HepG2 (cell line): ENCODE measurements at regions not wholly inside any gene's neighbourhood (a gene's known extent, or its start where the extent isn't known, plus 50 kb on each side); places are given as distances from the start of the nearest gene placed in this dataset.

Source experiments
- ASH2L ChIP-seq: fragments of 300-600, 200-600 bp; sonication (generic); IDR thresholded peaks from 2 replicates; pipeline ENCODE4 v1.7.0; 2017; ENCODE audit warnings: low read depth, mild to moderate bottlenecking, moderate library complexity, mixed read lengths, low read length; ENCODE audit not compliant: insufficient read length
- ATM ChIP-seq: fragments of 450-650 bp; IDR thresholded peaks from 2 replicates; pipeline ENCODE4 v1.7.1; 2017; ENCODE audit warnings: mild to moderate bottlenecking, borderline replicate concordance
- BATF2 ChIP-seq: sonication (generic); formaldehyde crosslinking; IDR thresholded peaks from 2 replicates; pipeline ENCODE4 v1.8.0; 2022; ENCODE audit warnings: mild to moderate bottlenecking, missing genetic modification reagents, moderate library complexity
- CENPX ChIP-seq: sonication (generic); formaldehyde crosslinking; IDR thresholded peaks from 2 replicates; pipeline ENCODE4 v1.9.0; 2021; ENCODE audit warnings: mild to moderate bottlenecking, missing genetic modification reagents, moderate library complexity
- DNMT3B ChIP-seq: conservative IDR thresholded peaks from 2 replicates; pipeline ENCODE4 v1.6.1; 2016; ENCODE audit warnings: missing biosample characterization, control low read depth
- JARID2 ChIP-seq: sonication (generic); formaldehyde crosslinking; IDR thresholded peaks from 2 replicates; pipeline ENCODE4 v1.8.1; 2023; ENCODE audit warnings: missing genetic modification reagents, inconsistent platforms; ENCODE audit not compliant: insufficient replicate concordance
- KDM6A ChIP-seq: IDR thresholded peaks from 2 replicates; pipeline ENCODE4 v1.6.1; 2016; ENCODE audit warnings: low read depth
- MED13 ChIP-seq: sonication (generic); formaldehyde crosslinking; IDR thresholded peaks from 2 replicates; pipeline ENCODE4 v1.5.0; 2020; ENCODE audit warnings: missing genetic modification reagents
- MYPOP ChIP-seq: sonication (generic); formaldehyde crosslinking; IDR thresholded peaks from 2 replicates; pipeline ENCODE4 v1.8.1; 2023; ENCODE audit warnings: mild to moderate bottlenecking, moderate library complexity, missing genetic modification reagents
- NFE2L1 ChIP-seq: sonication (generic); formaldehyde crosslinking; IDR thresholded peaks from 2 replicates; pipeline ENCODE4 v1.4.0; 2020; ENCODE audit warnings: missing genetic modification reagents, mild to moderate bottlenecking, borderline replicate concordance
- PAWR ChIP-seq: sonication (generic); formaldehyde crosslinking; IDR thresholded peaks from 2 replicates; pipeline ENCODE4 v1.4.0; 2020; ENCODE audit warnings: missing genetic modification reagents, mild to moderate bottlenecking, borderline replicate concordance
- RXRA ChIP-seq: sonication (generic); formaldehyde crosslinking; IDR thresholded peaks from 2 replicates; pipeline ENCODE4 v1.5.1; 2020; ENCODE audit warnings: missing genetic modification reagents
- SKI ChIP-seq: fragments of 450-650 bp; IDR thresholded peaks from one replicate; pipeline ENCODE4 v1.6.1; 2018; ENCODE audit warnings: mild to moderate bottlenecking; ENCODE audit not compliant: partially characterized antibody
- TIGD3 ChIP-seq: sonication (generic); formaldehyde crosslinking; IDR thresholded peaks from 2 replicates; pipeline ENCODE4 v1.5.1; 2020; ENCODE audit warnings: mild to moderate bottlenecking, missing genetic modification reagents, borderline replicate concordance
- XRCC5 ChIP-seq: fragments of 200-400 bp; formaldehyde crosslinking; optimal IDR thresholded peaks from 2 replicates; pipeline ENCODE3; 2017; ENCODE audit warnings: mild to moderate bottlenecking, low read length
- ZBTB42 ChIP-seq: sonication (generic); formaldehyde crosslinking; IDR thresholded peaks from 2 replicates; pipeline ENCODE4 v1.5.0; 2020; ENCODE audit warnings: mild to moderate bottlenecking, missing genetic modification reagents
- ZKSCAN8 ChIP-seq: IDR thresholded peaks from 2 replicates; pipeline ENCODE4 v1.6.1; 2016; ENCODE audit warnings: borderline replicate concordance, missing genetic modification reagents, missing compliant biosample characterization
- ZNF160 ChIP-seq: sonication (generic); formaldehyde crosslinking; IDR thresholded peaks from 2 replicates; pipeline ENCODE4 v1.8.0; 2022; ENCODE audit warnings: mild to moderate bottlenecking, inconsistent platforms, missing genetic modification reagents
- ZNF484 ChIP-seq: sonication (generic); formaldehyde crosslinking; IDR thresholded peaks from 2 replicates; pipeline ENCODE4 v1.5.1; 2020; ENCODE audit warnings: mild to moderate bottlenecking, low read depth, missing genetic modification reagents, borderline replicate concordance
- TF ChIP-seq, protein P1 (sequence below): sonication (generic); formaldehyde crosslinking; IDR thresholded peaks from 2 replicates; pipeline ENCODE4 v1.5.0; 2020; ENCODE audit warnings: mild to moderate bottlenecking, missing genetic modification reagents, borderline replicate concordance
- TF ChIP-seq, protein P2 (sequence below): sonication (generic); formaldehyde crosslinking; IDR thresholded peaks from 2 replicates; pipeline ENCODE4 v1.8.0; 2022; ENCODE audit warnings: low read depth, missing genetic modification reagents
- TF ChIP-seq, protein P3 (sequence below): sonication (generic); formaldehyde crosslinking; IDR thresholded peaks from 2 replicates; pipeline ENCODE4 v1.5.0; 2020; ENCODE audit warnings: missing genetic modification reagents, mild to moderate bottlenecking, borderline replicate concordance

DNA sequence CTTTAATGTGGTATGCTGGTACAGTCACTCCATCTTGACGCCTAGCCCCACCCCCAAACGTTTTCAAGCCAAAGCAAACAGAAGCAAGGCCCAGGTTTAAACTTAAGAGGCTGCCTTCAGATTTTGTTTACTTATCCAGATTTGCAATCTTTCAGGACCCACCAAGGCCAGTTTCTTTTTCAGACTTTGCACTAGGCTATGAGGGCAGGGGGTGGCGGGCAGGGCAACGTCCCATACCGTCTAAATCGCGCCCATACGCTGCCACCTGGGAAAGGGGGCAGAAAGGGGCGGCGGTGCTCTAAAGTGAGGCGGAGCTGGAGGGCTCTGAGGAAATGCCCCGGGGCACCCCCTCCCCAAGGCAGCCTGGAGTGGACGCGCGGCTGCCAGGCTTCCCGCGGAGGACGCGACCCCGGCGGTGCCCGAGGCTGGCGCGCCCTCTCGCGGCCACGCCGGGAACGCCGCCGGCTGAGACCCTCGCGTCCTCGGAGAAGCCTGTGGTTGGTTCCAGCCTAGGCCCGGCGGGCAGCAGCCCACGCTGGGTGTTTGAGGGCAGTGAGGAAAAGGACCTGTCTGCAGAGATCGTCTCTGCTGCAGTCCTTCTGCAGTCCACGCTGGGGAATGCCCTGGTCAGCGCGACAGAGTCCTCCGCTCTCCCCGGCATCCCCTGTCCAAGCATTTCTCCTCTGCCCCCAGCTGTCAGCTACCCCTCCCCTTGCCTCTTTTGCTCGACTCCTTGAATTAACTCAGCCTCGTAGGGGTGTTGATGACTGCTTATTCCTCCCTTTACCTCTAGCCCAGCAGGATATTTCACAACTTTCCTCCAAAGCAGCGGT is 93.7 kb upstream of the PRNP start (continued):
- TF ChIP-seq BATF2 (CRISPR knock-in tag) (no peak), ATM (no peak), MYPOP (peak; percentile 81), ASH2L (peak; percentile 65), TIGD3 (CRISPR knock-in tag) (no peak), ZNF484 (CRISPR knock-in tag) (no peak), MED13 (CRISPR knock-in tag) (no peak), SKI (no peak), DNMT3B (CRISPR knock-in tag) (no peak), PAWR (CRISPR knock-in tag) (no peak), CENPX (CRISPR knock-in tag) (no peak), RXRA (CRISPR knock-in tag) (peak; percentile 20; the same call in 1 of the 2 replicates), JARID2 (CRISPR knock-in tag) (no peak), ZBTB42 (CRISPR knock-in tag) (peak; percentile 87; the same call in 1 of the 2 replicates), ZNF160 (CRISPR knock-in tag) (no peak; the same call in 1 of the 2 replicates), NFE2L1 (CRISPR knock-in tag) (no peak), ZKSCAN8 (CRISPR knock-in tag) (no peak), XRCC5 (peak; percentile 83), KDM6A (CRISPR knock-in tag) (peak; percentile 59; the same call in 1 of the 2 replicates)
- TF ChIP-seq, protein P1, sequence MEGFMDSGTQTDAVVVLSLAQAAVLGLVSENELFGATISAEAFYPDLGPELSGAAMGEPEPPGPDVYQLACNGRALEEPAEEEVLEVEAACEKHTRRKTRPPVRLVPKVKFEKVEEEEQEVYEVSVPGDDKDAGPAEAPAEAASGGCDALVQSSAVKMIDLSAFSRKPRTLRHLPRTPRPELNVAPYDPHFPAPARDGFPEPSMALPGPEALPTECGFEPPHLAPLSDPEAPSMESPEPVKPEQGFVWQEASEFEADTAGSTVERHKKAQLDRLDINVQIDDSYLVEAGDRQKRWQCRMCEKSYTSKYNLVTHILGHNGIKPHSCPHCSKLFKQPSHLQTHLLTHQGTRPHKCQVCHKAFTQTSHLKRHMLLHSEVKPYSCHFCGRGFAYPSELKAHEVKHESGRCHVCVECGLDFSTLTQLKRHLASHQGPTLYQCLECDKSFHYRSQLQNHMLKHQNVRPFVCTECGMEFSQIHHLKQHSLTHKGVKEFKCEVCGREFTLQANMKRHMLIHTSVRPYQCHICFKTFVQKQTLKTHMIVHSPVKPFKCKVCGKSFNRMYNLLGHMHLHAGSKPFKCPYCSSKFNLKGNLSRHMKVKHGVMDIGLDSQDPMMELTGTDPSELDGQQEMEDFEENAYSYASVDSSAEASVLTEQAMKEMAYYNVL (CRISPR knock-in tag) = no peak
- TF ChIP-seq, protein P2, sequence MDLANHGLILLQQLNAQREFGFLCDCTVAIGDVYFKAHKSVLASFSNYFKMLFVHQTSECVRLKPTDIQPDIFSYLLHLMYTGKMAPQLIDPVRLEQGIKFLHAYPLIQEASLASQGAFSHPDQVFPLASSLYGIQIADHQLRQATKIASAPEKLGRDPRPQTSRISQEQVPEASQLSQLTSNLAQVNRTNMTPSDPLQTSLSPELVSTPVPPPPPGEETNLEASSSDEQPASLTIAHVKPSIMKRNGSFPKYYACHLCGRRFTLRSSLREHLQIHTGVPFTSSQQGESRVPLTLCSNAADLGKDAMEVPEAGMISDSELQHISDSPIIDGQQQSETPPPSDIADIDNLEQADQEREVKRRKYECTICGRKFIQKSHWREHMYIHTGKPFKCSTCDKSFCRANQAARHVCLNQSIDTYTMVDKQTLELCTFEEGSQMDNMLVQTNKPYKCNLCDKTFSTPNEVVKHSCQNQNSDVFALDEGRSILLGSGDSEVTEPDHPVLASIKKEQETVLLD (CRISPR knock-in tag) = no peak
- TF ChIP-seq, protein P3, sequence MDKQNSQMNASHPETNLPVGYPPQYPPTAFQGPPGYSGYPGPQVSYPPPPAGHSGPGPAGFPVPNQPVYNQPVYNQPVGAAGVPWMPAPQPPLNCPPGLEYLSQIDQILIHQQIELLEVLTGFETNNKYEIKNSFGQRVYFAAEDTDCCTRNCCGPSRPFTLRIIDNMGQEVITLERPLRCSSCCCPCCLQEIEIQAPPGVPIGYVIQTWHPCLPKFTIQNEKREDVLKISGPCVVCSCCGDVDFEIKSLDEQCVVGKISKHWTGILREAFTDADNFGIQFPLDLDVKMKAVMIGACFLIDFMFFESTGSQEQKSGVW (CRISPR knock-in tag) = no peak
